ENCODE measurements at regions not wholly inside any gene's neighbourhood (a gene's known extent, or its start where the extent isn't known, plus 50 kb on each side); places are given as distances from the start of the nearest gene placed in this dataset.

- Histone ChIP-seq H3K9ac (ENCODE audit: extremely low read depth, low read length, poor library complexity, severe bottlenecking) (no peak overlapping the region), H3K36me3 (ENCODE audit: control insufficient read depth, insufficient read depth, low read length) (no peaks in the 10 kb centered on the region), H3K4me1 (ENCODE audit: control insufficient read depth, insufficient read depth, low read length) (no peaks in the 10 kb centered on the region), H3K27me3 (ENCODE audit: control insufficient read depth, insufficient read depth, low read length, poor library complexity, severe bottlenecking) (no peaks in the 10 kb centered on the region), H3K9me3 (ENCODE audit: control insufficient read depth, low read length) (no peaks in the 10 kb centered on the region), H3K27ac (ENCODE audit: low read depth, low read length) (no peak overlapping the region), H3K4me3 (ENCODE audit: low read length) (no peak overlapping the region)
- WGBS, 2 experiments (ENCODE audit: insufficient coverage in 1 of 2, insufficient read length in 1 of 2): 85 to 97% methylated on average over 10 to 14 of the region's 14 CpGs
- Mint-ChIP-seq H3K4me3 (no peak overlapping the region), H3K4me1 (peaks cover 5% of the 10 kb centered on the region), H3K27ac (no peak overlapping the region), H3K36me3 (ENCODE audit: low read depth) (no peaks in the 10 kb centered on the region), H3K9me3 (no peaks in the 10 kb centered on the region), H3K27me3 (ENCODE audit: insufficient read depth) (no peaks in the 10 kb centered on the region)
- no peak for DNase-seq
- no peak for TF ChIP-seq CTCF (conservative IDR thresholded peaks at IDR 0.05)
These were observed 651.1 kb downstream of the CCDC171 start for GRCh38 chr9:16203729-16204573.

- no peak for DNase-seq
- H3K9me3 ChIP-seq (ENCODE audit: control insufficient read depth, low read length): no peaks in the 10 kb centered on the region
- H3K9ac ChIP-seq (ENCODE audit: extremely low read depth, low read length, poor library complexity, severe bottlenecking): no peak overlapping the region
- TF ChIP-seq CTCF (conservative IDR thresholded peaks at IDR 0.05): no peak
- no peak overlapping the region for H3K27ac ChIP-seq (ENCODE audit: low read depth, low read length)
- Mint-ChIP-seq H3K27me3 (ENCODE audit: insufficient read depth) (no peaks in the 10 kb centered on the region), H3K9me3 (no peaks in the 10 kb centered on the region), H3K4me3 (no peak overlapping the region), H3K4me1 (peaks cover 5% of the 10 kb centered on the region), H3K27ac (no peak overlapping the region), H3K36me3 (ENCODE audit: low read depth) (no peaks in the 10 kb centered on the region)
- no peak overlapping the region for H3K4me3 ChIP-seq (ENCODE audit: low read length)
- no peaks in the 10 kb centered on the region for H3K36me3 ChIP-seq (ENCODE audit: control insufficient read depth, insufficient read depth, low read length)
- H3K4me1 ChIP-seq (ENCODE audit: control insufficient read depth, insufficient read depth, low read length): no peaks in the 10 kb centered on the region
- no peaks in the 10 kb centered on the region for H3K27me3 ChIP-seq (ENCODE audit: control insufficient read depth, insufficient read depth, low read length, poor library complexity, severe bottlenecking)
- WGBS, 2 experiments (ENCODE audit: insufficient coverage in 1 of 2, insufficient read length in 1 of 2): 96 to 100% methylated on average over 2 of the region's 2 CpGs
These were observed 652.6 kb downstream of the CCDC171 start for GRCh38 chr9:16205455-16205854.

- no peaks in the 10 kb centered on the region for H3K9me3 Mint-ChIP-seq
- no peak for TF ChIP-seq CTCF (conservative IDR thresholded peaks at IDR 0.05)
- peaks cover 5% of the 10 kb centered on the region for H3K4me1 Mint-ChIP-seq
- H3K9ac ChIP-seq (ENCODE audit: extremely low read depth, low read length, poor library complexity, severe bottlenecking): no peak overlapping the region
- no peak overlapping the region for H3K4me3 ChIP-seq (ENCODE audit: low read length)
- no peaks in the 10 kb centered on the region for H3K27me3 ChIP-seq (ENCODE audit: control insufficient read depth, insufficient read depth, low read length, poor library complexity, severe bottlenecking)
- H3K4me1 ChIP-seq (ENCODE audit: control insufficient read depth, insufficient read depth, low read length): no peaks in the 10 kb centered on the region
- H3K36me3 Mint-ChIP-seq (ENCODE audit: low read depth): no peaks in the 10 kb centered on the region
- no peaks in the 10 kb centered on the region for H3K36me3 ChIP-seq (ENCODE audit: control insufficient read depth, insufficient read depth, low read length)
- no peak overlapping the region for H3K4me3 Mint-ChIP-seq
- H3K27me3 Mint-ChIP-seq (ENCODE audit: insufficient read depth): no peaks in the 10 kb centered on the region
- H3K27ac ChIP-seq (ENCODE audit: low read depth, low read length): no peak overlapping the region
- no peak overlapping the region for H3K27ac Mint-ChIP-seq
- H3K9me3 ChIP-seq (ENCODE audit: control insufficient read depth, low read length): no peaks in the 10 kb centered on the region
- DNase-seq: no peak
- WGBS, 2 experiments (ENCODE audit: insufficient coverage in 1 of 2, insufficient read length in 1 of 2): 86 to 91% methylated on average over 3 of the region's 3 CpGs
These were observed 653.7 kb downstream of the CCDC171 start for GRCh38 chr9:16206518-16206917.
